Stimulated activated CD4-positive, alpha-beta T cell treated with anti-CD3 and anti-CD28 coated beads, Interleukin-15, amount 100 ng/mL, for 48 hours (primary cell): ENCODE measurements at regions not wholly inside any gene's neighbourhood (a gene's known extent, or its start where the extent isn't known, plus 50 kb on each side); places are given as distances from the start of the nearest gene placed in this dataset.

Experiments used
- DNase-seq, 2 donors: peaks; one replicate each; pipeline ENCODE4 v3.0.0-alpha.2; 2020; ENCODE audit warnings: low read depth in 2 of 2

GRCh38 chr21:38654580-38654979 is 151.1 kb upstream of the ETS2 start:
- DNase-seq = no peak

- DNase-seq = no peak
These were observed 147.2 kb upstream of the ETS2 start for GRCh38 chr21:38658511-38658910.

DNA sequence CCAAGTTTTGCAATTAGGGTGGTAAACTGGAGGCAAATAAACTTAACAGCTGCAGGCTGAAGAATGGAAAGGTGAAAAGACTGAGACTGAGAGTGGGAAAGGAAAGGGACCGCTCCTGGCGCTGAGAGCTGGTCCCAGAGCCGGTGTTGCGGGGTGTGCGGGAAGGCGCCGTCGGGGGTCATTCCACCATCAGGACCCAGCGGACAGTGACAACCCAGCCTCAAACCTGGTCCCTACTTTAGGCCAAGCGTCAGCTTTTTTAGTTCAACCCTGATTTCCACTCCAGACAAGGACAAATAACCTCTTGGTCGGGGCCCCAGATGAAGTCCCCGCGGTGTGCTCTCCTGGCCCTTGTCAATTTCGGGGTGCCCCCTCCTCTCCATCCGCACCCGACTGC is 145.8 kb upstream of the ETS2 start:
- DNase-seq = no peak

DNA sequence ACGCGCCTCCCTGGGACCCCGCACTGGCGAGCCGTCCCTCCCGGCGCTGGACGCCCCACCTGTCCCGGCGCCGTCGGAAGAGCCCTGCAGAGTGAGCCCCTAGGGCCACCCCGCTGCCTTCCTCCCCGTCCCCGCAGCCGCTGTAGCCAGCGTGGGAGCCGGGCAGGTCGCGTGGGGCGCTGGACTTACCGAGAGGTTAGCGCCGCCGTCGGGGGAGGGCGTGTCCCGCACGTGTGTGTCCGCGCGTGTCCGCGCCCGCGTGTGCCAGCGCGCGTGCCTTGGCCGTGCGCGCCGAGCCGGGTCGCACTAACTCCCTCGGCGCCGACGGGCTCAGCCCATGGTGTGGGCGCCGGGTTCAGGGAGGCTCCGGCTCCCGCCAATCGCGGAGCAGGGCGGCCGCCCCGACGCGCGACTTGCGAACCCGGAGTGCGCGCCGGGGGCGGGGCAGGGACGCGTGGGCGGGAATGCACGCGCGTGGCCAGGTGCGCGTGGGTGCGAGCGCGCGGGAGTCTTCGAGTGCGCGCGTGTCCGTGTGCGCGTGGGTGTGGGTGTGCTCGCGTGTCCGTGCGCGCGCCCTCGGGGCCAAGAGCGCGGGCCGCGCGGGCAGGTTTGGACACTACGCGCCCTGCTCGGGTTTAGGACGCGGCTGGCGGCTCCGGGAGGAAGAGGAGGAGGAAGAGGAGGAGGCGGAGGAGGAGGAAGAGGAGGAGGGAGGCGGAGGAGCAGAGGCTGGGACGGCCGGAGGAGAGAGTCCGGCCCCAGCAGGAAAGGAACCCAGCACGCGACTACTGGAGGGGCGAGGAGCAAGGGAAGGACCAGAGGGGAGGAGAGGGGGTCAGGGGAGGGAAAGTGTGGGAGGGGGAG is 145.2 kb upstream of the ETS2 start:
- DNase-seq = no peak

GRCh38 chr21:38661197-38661871 is 144.4 kb upstream of the ETS2 start:
- DNase-seq = no peak

DNA sequence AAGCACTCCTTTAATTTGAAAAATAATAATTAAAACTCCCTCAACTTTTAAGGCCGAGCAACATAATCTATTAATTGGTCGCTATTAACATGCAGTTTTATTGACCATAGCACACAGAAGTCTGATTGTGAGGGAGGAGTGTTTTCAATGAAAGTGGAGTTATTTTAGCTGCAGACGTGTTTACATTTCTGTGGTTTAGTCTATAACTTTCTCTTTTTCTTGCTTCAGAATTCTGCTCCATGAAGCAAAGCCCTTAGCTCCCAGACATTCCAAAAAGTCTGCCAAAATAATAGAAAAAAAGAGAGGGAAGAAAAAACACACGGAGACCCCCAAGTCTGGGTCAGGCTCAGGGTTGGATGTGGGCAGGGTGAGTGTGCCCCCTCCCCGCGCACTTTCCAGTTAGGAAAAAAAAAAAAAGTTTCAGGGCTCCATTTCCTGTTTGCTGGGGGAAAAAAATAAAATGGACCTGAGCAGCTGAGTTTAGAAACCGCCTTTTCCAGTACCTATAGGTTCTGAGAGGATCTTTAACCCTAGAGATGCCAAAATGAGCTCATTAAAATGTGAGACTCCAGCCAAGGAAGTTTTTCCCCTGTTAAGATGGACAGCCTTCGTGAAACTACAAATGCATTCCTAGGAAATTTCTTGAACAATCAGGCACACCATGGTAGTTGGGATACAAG is 143.7 kb upstream of the ETS2 start:
- DNase-seq = no peak

DNA sequence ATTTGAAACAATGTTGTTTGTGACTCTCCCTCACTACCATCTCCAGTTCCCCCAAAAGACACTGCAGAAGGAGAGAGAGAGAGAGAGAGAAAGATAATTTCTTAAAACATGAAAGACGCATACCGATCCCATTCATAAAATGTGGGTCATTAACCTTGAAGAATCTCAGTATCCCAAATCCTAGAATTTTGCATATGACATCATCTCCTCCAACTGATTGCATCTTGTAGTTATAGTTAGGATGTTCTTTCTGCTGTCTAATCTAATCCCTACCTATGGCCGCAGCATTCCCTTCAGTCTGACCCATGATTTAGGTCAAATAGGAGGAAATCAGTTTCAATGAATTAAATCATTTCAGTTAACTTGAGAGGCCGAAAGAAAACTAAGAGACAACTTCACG is 142.4 kb upstream of the ETS2 start:
- no peak for DNase-seq

DNA sequence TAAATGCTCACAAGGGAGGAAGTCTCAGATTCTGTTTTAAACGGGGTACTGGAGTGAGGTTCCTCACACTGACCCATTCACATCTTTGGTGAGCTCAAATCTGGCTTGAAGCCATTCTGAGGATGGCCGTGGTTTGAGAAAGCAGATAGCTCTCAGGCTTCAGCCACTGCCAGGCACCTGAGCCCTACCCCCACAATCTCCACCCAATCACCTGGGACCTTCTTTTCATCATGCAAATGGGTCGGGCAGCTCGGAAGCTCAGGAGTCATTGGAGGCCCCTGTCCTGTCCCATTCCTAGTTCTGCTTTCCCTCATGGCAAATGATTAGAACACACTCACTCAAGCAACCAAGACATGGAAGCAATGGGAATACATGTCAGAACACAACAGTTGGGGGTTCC is 141.4 kb upstream of the ETS2 start:
- DNase-seq = no peak

DNA sequence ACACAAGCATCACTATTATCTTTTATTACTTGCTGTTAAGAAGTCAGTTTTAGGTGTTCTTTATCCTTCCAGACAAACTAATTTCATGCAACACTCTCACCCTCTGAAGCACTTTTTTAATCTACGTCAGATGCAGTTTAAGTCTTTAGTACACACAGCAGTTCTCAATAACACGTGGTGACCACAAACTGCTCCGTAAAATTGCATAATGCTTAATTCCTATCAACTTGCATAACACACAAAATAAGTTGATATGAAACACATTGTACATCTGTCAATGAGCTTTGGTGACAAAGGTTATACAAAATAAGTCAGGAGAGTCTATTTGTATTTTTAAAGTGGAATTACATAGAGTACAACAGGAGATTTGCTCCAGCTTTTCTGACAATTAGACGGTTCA is 140.9 kb upstream of the ETS2 start:
- DNase-seq = no peak

DNA sequence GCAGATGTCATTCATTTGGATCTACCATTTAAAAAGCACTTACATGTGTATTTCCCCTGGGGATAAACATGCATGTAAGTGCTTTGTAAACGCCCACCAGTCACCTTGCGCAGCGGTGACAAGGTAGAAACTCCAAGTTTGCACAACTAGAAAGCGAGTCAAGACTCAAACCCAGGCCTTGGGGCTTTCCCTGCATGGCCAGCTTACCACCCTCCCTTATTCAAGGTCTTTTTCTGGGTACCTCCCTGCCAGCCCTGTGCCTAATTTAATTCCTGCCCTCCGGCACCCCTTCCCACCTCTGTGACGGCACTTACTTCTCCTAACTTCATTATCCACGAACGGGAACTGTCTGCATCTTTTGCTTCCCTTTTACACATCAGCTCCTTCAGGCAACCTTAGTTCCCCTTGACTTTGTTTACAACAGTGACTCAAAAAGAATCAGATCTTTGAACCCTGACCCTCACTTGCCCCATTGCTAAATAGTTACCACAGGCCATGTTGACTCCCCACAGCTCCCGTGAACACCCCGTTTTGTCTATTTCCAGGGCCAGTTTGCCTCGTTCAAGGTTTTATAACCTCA is 138.3 kb upstream of the ETS2 start:
- no peak for DNase-seq

- DNase-seq = no peak
These were observed 137.7 kb upstream of the ETS2 start for GRCh38 chr21:38668067-38668466.

DNA sequence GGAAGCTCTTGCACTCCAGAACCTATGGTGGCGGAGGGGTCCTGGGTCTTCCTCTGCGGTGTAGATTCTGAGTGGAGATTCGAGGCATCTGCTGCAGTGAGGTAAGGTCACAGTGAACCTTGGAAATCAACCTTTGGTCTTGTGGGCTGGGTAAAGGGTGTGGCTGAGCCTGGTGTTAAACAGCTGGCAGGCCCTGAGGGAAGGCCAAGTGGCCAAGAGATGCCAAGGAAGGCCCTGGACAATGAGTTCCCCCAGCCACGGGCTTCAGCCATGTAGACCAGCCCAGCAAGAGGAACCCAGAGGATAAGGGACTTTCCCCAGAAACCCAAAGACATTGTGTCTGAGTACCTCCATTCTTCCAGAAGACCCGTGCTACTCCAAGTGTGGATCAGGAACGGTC is 137.2 kb upstream of the ETS2 start:
- DNase-seq = no peak

- DNase-seq = no peak
These were observed 136.5 kb upstream of the ETS2 start for GRCh38 chr21:38669186-38669585.

DNA sequence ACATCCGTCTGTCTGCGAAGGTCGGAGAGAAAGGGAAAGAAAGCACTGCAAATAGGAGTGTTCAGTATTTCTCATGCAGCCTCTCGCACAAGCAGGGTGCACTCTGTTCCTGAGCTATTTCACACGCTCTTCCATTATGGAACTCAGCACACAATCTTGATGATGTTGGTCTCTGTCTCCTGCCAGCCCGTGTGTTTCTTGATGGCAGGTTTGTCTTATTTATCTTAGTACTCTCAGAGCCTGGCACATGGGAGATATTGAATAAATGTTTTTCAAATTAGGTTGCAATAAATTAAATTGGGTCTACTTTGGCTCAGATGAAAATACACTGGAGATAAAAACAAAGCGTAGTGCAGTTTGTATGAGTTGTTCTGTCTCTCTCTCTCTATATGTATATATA is 134.9 kb upstream of the ETS2 start:
- no peak for DNase-seq

GRCh38 chr21:38671773-38672172 is 134.0 kb upstream of the ETS2 start:
- DNase-seq = no peak

GRCh38 chr21:38675182-38675824 is 130.4 kb upstream of the ETS2 start:
- DNase-seq = no peak

DNA sequence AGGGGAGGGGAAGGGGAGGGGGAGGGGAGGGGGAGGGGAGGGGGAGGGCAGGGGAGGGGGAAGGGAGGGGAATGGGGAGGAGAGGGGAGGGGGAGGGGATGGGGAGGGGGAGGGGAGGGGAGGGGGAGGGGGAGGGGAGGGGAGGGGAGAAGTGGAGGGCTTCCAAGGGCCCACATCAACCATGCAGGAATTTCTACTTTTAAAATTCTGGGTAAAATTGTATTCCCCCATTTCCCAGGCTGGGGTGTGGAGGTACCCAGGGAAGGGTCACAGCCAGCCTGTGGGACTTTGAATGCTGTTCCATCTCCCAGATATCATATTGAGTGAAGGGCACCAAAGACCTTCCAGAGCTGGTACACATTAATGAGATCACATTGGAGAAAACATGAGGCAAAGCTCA is 126.9 kb upstream of the ETS2 start:
- DNase-seq = no peak

DNA sequence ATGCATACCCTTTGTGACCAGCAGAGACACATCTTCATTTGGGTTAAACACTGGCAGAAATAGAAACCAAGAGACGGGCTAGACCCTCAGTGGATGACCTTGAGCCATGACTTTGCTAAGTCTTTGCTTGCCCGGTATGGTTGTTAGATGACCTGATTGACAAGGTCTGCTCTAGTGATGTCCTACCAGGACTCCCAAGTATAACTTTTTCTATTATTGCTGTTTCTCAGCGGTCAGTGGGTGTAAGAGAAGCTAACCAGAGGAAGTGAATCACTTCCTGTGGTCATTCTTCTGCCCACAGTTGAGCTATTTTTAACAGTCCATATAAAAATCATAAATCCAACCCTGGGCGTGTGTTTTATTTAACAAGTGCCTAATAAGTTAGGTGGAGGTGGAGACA is 126.2 kb upstream of the ETS2 start:
- no peak for DNase-seq

- no peak for DNase-seq
These were observed 125.3 kb upstream of the ETS2 start for GRCh38 chr21:38680401-38680800.

- no peak for DNase-seq
These were observed 122.5 kb upstream of the ETS2 start for GRCh38 chr21:38683222-38683621.

GRCh38 chr21:38688068-38688467 is 117.7 kb upstream of the ETS2 start:
- no peak for DNase-seq

DNA sequence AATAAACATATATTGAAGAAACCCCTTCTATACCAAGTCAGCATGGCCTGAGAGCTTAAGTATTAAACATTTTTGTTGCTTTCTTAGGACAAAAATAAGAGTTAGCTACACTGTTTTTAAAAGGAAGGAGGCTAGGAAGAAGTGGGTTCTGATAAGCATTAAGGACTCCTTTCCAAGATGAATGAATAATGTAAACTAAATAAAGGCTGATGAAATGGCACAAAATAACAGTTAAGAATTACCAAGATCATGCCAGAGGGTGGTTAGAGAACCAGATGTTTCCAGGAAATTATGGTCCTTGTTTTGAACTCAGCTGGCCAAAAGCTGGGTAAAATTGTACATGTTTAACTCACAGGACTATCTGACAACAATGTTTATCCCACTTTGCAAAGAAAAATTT is 114.1 kb upstream of the ETS2 start:
- DNase-seq = no peak
